IMR-90 (cell line): ENCODE measurements at regions not wholly inside any gene's neighbourhood (a gene's known extent, or its start where the extent isn't known, plus 50 kb on each side); places are given as distances from the start of the nearest gene placed in this dataset.

ENCODE experiments used
- ATAC-seq: fragments of 200-7000 bp; cut with Tn5 transposase; 2 replicates; pipeline ENCODE4 v1.9.1; 2020; ENCODE audit warnings: low read depth, mild to moderate bottlenecking, moderate library complexity
- BruUV-seq: library from RNA; stranded (reverse); fragments of 400-500 nt; replicated peaks from 2 replicates; lab custom pipeline; 2021; lab: Mats Ljungman, UMichigan
- CTCF ChIA-PET: fragments of 300-600 bp; formaldehyde crosslinking; extraction: SDS; loops from one replicate; lab custom pipeline; 2021; ENCODE audit warnings: antibody characterized with exemption; lab: Yijun Ruan, JAX
- POLR2A ChIA-PET: fragments of 300-600 bp; sonication (Branson Sonifier 250); formaldehyde crosslinking; loops from one replicate; lab custom pipeline; 2022; ENCODE audit warnings: antibody characterized with exemption; ENCODE audit not compliant: unreplicated experiment; lab: Charles Lee
- DNase-seq: peaks from one replicate; pipeline ENCODE4 v3.0.0; 2013
- H2AFZ ChIP-seq: replicated peaks from 2 replicates; pipeline ENCODE3; 2013; ENCODE audit warnings: low read length, mild to moderate bottlenecking; ENCODE audit not compliant: poor library complexity
- H2AK5ac ChIP-seq: 2 replicates; pipeline ENCODE4 v1.6.1; 2013; ENCODE audit warnings: low read depth, low read length, inconsistent platforms
- H2AK9ac ChIP-seq: replicated peaks from 2 replicates; pipeline ENCODE3; 2013; ENCODE audit warnings: mild to moderate bottlenecking, low read depth, low read length, moderate library complexity; ENCODE audit not compliant: poor library complexity
- H2BK120ac ChIP-seq: 2 replicates; pipeline ENCODE4 v1.6.1; 2013; ENCODE audit warnings: low read depth, low read length, inconsistent platforms
- H2BK15ac ChIP-seq: 3 replicates; pipeline ENCODE4 v1.6.1; 2013; ENCODE audit warnings: low read depth, low read length, inconsistent platforms
- H2BK20ac ChIP-seq: 2 replicates; pipeline ENCODE4 v1.6.1; 2013; ENCODE audit warnings: low read depth, mild to moderate bottlenecking, inconsistent platforms, low read length, moderate library complexity
- H2BK5ac ChIP-seq: 2 replicates; pipeline ENCODE4 v1.6.1; 2013; ENCODE audit warnings: mild to moderate bottlenecking, low read depth, low read length, inconsistent platforms; ENCODE audit not compliant: poor library complexity, severe bottlenecking
- H3K14ac ChIP-seq: replicated peaks from 2 replicates; pipeline ENCODE4 v1.6.1; 2013; ENCODE audit warnings: low read depth, low read length, inconsistent platforms
- H3K18ac ChIP-seq: 2 replicates; pipeline ENCODE4 v1.6.1; 2013; ENCODE audit warnings: low read depth, low read length, control low read depth
- H3K23ac ChIP-seq: 2 replicates; pipeline ENCODE4 v1.6.1; 2013; ENCODE audit warnings: low read depth, low read length, inconsistent platforms
- H3K27ac ChIP-seq: 2 replicates; pipeline ENCODE4 v1.5.1; 2013; ENCODE audit warnings: mild to moderate bottlenecking, control low read depth, low read length; ENCODE audit not compliant: insufficient read depth
- H3K27me3 ChIP-seq: 2 replicates; pipeline ENCODE4 v1.6.1; 2013; ENCODE audit warnings: low read length; ENCODE audit not compliant: control insufficient read depth, insufficient read depth
- H3K36me3 ChIP-seq: 2 replicates; pipeline ENCODE4 v1.6.1; 2013; ENCODE audit warnings: low read length, mixed read lengths; ENCODE audit not compliant: control insufficient read depth, insufficient read depth
- H3K4ac ChIP-seq: 2 replicates; pipeline ENCODE4 v1.6.1; 2013; ENCODE audit warnings: low read depth, low read length, inconsistent platforms
- H3K4me1 ChIP-seq: 2 replicates; pipeline ENCODE4 v1.6.1; 2013; ENCODE audit warnings: low read length, mixed read lengths; ENCODE audit not compliant: control insufficient read depth, insufficient read depth
- H3K4me2 ChIP-seq: 2 replicates; pipeline ENCODE4 v1.6.1; 2013; ENCODE audit warnings: low read depth, mild to moderate bottlenecking, control low read depth, low read length, moderate library complexity
- H3K4me3 ChIP-seq: 2 replicates; pipeline ENCODE4 v1.5.1; 2013; ENCODE audit warnings: low read depth, mild to moderate bottlenecking, control low read depth, low read length, moderate library complexity; ENCODE audit not compliant: insufficient read depth
- H3K56ac ChIP-seq: 2 replicates; pipeline ENCODE4 v1.6.1; 2013; ENCODE audit warnings: low read length, inconsistent platforms; ENCODE audit not compliant: insufficient read depth; ENCODE audit errors: extremely low read depth
- H3K79me1 ChIP-seq, 2 experiments: 2 replicates each; pipeline ENCODE4 v1.6.1; 2013; ENCODE audit warnings: low read length in 2 of 2, inconsistent platforms in 1 of 2, low read depth in 1 of 2
- H3K9ac ChIP-seq: 2 replicates; pipeline ENCODE4 v1.6.1; 2013; ENCODE audit warnings: low read depth, low read length, control low read depth
- H3K9me1 ChIP-seq: 2 replicates; pipeline ENCODE4 v1.6.1; 2013; ENCODE audit warnings: low read length, inconsistent platforms; ENCODE audit not compliant: insufficient read depth
- H3K9me3 ChIP-seq: 2 replicates; pipeline ENCODE4 v1.6.1; 2013; ENCODE audit warnings: low read length; ENCODE audit not compliant: control insufficient read depth, insufficient read depth
- H4K20me1 ChIP-seq: 2 replicates; pipeline ENCODE4 v1.6.1; 2013; ENCODE audit warnings: low read length, inconsistent platforms; ENCODE audit not compliant: insufficient read depth
- H4K5ac ChIP-seq: 2 replicates; pipeline ENCODE4 v1.6.1; 2013; ENCODE audit warnings: mild to moderate bottlenecking, low read depth, low read length, control low read depth
- H4K8ac ChIP-seq, 2 experiments: 2 replicates each; pipeline ENCODE4 v1.6.1; 2013; ENCODE audit warnings: low read depth in 2 of 2, low read length in 2 of 2, control low read depth in 1 of 2, inconsistent platforms in 1 of 2
- H4K91ac ChIP-seq: 2 replicates; pipeline ENCODE4 v1.6.1; 2013; ENCODE audit warnings: low read depth, low read length, inconsistent platforms; ENCODE audit not compliant: insufficient read depth
- BHLHE40 ChIP-seq: fragments of 150-350 bp; IDR thresholded peaks from 2 replicates; pipeline ENCODE4 v1.6.1; 2016; ENCODE audit warnings: mild to moderate bottlenecking, low read depth, low read length
- CEBPB ChIP-seq: IDR thresholded peaks from 2 replicates; pipeline ENCODE4 v1.6.1; 2012; ENCODE audit warnings: low read depth, low read length, improper control_type of control experiment
- FOS ChIP-seq: fragments of 150-350 bp; IDR thresholded peaks from 2 replicates; pipeline ENCODE4 v1.6.1; 2016; ENCODE audit warnings: low read depth, low read length
- MXI1 ChIP-seq: IDR thresholded peaks from 2 replicates; pipeline ENCODE4 v1.6.1; 2012; ENCODE audit warnings: low read depth, mild to moderate bottlenecking, low read length, moderate library complexity, borderline replicate concordance
- POLR2A ChIP-seq: IDR thresholded peaks from 2 replicates; pipeline ENCODE4 v1.6.1; 2012; ENCODE audit warnings: mild to moderate bottlenecking, low read depth, low read length
- RCOR1 ChIP-seq: IDR thresholded peaks from 2 replicates; pipeline ENCODE4 v1.6.1; 2012; ENCODE audit warnings: mild to moderate bottlenecking, low read length, improper control_type of control experiment; ENCODE audit not compliant: insufficient replicate concordance
- RFX5 ChIP-seq: IDR thresholded peaks from 2 replicates; pipeline ENCODE4 v1.8.0; 2012; ENCODE audit warnings: low read depth, mild to moderate bottlenecking, low read length, moderate library complexity
- SMC3 ChIP-seq: fragments of 150-350 bp; IDR thresholded peaks from 2 replicates; pipeline ENCODE4 v1.6.1; 2016; ENCODE audit warnings: low read depth, mild to moderate bottlenecking, antibody characterized with exemption, low read length, moderate library complexity
- dilution Hi-C: fragments of 300-500 bp; cut with HindIII; formaldehyde crosslinking; loops from one replicate; pipeline ENCODE4 v1.14.3; 2018; ENCODE audit warnings: low sequenced_read_pairs; ENCODE audit not compliant: unreplicated experiment
- in situ Hi-C: fragments of 300-500 bp; cut with MboI; formaldehyde crosslinking; loops from 3 replicates; pipeline ENCODE4 v1.14.3; 2019; ENCODE audit warnings: low sequenced_read_pairs, inconsistent platforms, mixed read lengths
- intact Hi-C: fragments of 100-400 bp; cut with micrococcal nuclease; formaldehyde crosslinking; loops from 2 replicates; pipeline ENCODE4 v1.10.0; 2022

- Histone ChIP-seq H3K4ac (no peak overlapping the region), H3K27ac (no peak overlapping the region), H3K9me1 (no peaks in the 10 kb centered on the region), H3K56ac (no peak overlapping the region), H4K91ac (no peak overlapping the region), H3K79me1 (no peaks in the 10 kb centered on the region), H2BK15ac (no peak overlapping the region), H2AK9ac (no peak overlapping the region), H3K27me3 (no peaks in the 10 kb centered on the region), H3K4me2 (no peak overlapping the region), H3K4me3 (no peak overlapping the region), H4K5ac (no peak overlapping the region), H2BK5ac (no peak overlapping the region), H3K36me3 (no peaks in the 10 kb centered on the region), H2BK20ac (no peak overlapping the region), H3K23ac (no peak overlapping the region), H2BK120ac (no peak overlapping the region), H3K9ac (no peak overlapping the region), H3K9me3 (no peaks in the 10 kb centered on the region), H4K20me1 (no peaks in the 10 kb centered on the region), H3K14ac (no peak overlapping the region), H4K8ac (no peak overlapping the region), H3K18ac (no peak overlapping the region), H3K4me1 (peaks cover 11% of the 10 kb centered on the region), H2AFZ (no peak overlapping the region), H2AK5ac (no peak overlapping the region)
- intact Hi-C loops: no loop called here
- dilution Hi-C loops: no loop called here
- in situ Hi-C loops: no loop called here
- BruUV-seq: no TSS peak
- no peak for TF ChIP-seq FOS
- TF ChIP-seq BHLHE40: no peak
- TF ChIP-seq MXI1: no peak
- TF ChIP-seq SMC3: no peak
- TF ChIP-seq RFX5: no peak
- TF ChIP-seq CEBPB: no peak
- TF ChIP-seq POLR2A: no peak
- TF ChIP-seq RCOR1: no peak
- ATAC-seq (no peak), DNase-seq (no peak)
- ChIA-PET POLR2A (no interaction called here), CTCF (no interaction called here)
Observed at GRCh38 chr5:8952147-8952546, 593.7 kb downstream of the SEMA5A start.
